Iris pigment epithelial cell (primary cell): ENCODE measurements at regions not wholly inside any gene's neighbourhood (a gene's known extent, or its start where the extent isn't known, plus 50 kb on each side); places are given as distances from the start of the nearest gene placed in this dataset.

Experiments
- DNase-seq: peaks from one replicate; pipeline ENCODE4 v3.0.0-alpha.2; 2011; ENCODE audit warnings: low read depth

GRCh38 chr17:12528036-12528435 lies 137.7 kb upstream of the MYOCD start:
- no peak for DNase-seq

- no peak for DNase-seq
Measured at GRCh38 chr17:12530161-12530560, 135.5 kb upstream of the MYOCD start.

- peak; percentile 16 for DNase-seq
Measured at GRCh38 chr17:12536021-12536420, 129.7 kb upstream of the MYOCD start.

- DNase-seq: peak; percentile 58
Measured at GRCh38 chr17:12536472-12536871, 129.2 kb upstream of the MYOCD start.

GRCh38 chr17:12537436-12537835 lies 128.3 kb upstream of the MYOCD start:
- DNase-seq: no peak

GRCh38 chr17:12538003-12538402 lies 127.7 kb upstream of the MYOCD start:
- no peak for DNase-seq

GRCh38 chr17:12545877-12546513 lies 119.7 kb upstream of the MYOCD start:
- DNase-seq: peak; percentile 59

- no peak for DNase-seq
Measured at GRCh38 chr17:12546983-12547382, 118.7 kb upstream of the MYOCD start.

- no peak for DNase-seq
Measured at GRCh38 chr17:12547831-12548230, 117.9 kb upstream of the MYOCD start.

- DNase-seq: no peak
Measured at GRCh38 chr17:12548558-12548957, 117.1 kb upstream of the MYOCD start.

- DNase-seq: peak; percentile 63
Measured at GRCh38 chr17:12549499-12550041, 116.1 kb upstream of the MYOCD start.

GRCh38 chr17:12553625-12554024 lies 112.1 kb upstream of the MYOCD start:
- no peak for DNase-seq

- DNase-seq: no peak
Measured at GRCh38 chr17:12554251-12554650, 111.4 kb upstream of the MYOCD start.

- no peak for DNase-seq
Measured at GRCh38 chr17:12566291-12566690, 99.4 kb upstream of the MYOCD start.

GRCh38 chr17:12567077-12568053 lies 98.3 kb upstream of the MYOCD start:
- peak; percentile 26 for DNase-seq

GRCh38 chr17:12568358-12569251 lies 97.1 kb upstream of the MYOCD start:
- DNase-seq: peak; percentile 30

GRCh38 chr17:12571606-12572005 lies 94.1 kb upstream of the MYOCD start:
- DNase-seq: no peak

GRCh38 chr17:12574525-12574924 lies 91.2 kb upstream of the MYOCD start:
- DNase-seq: no peak

- no peak for DNase-seq
Measured at GRCh38 chr17:12575641-12576040, 90.0 kb upstream of the MYOCD start.

- no peak for DNase-seq
Measured at GRCh38 chr17:12579288-12579687, 86.4 kb upstream of the MYOCD start.

GRCh38 chr17:12580640-12581039 lies 85.0 kb upstream of the MYOCD start:
- peak; percentile 53 for DNase-seq

GRCh38 chr17:12584727-12585126 lies 81.0 kb upstream of the MYOCD start:
- DNase-seq: no peak
